PC-9 (cell line): ENCODE measurements at regions not wholly inside any gene's neighbourhood (a gene's known extent, or its start where the extent isn't known, plus 50 kb on each side); places are given as distances from the start of the nearest gene placed in this dataset.

ENCODE experiments used
- BruUV-seq: library from RNA; stranded (reverse); fragments of 400-500 nt; replicated peaks from 2 replicates; lab custom pipeline; 2021; lab: Mats Ljungman, UMichigan
- CTCF ChIA-PET: fragments of 300-600 bp; sonication (Branson Sonifier 250); formaldehyde crosslinking; loops from one replicate; lab custom pipeline; 2022; ENCODE audit warnings: antibody characterized with exemption; lab: Charles Lee
- POLR2A ChIA-PET: fragments of 300-600 bp; sonication (Branson Sonifier 250); formaldehyde crosslinking; loops from one replicate; lab custom pipeline; 2022; ENCODE audit warnings: antibody characterized with exemption; ENCODE audit not compliant: unreplicated experiment; lab: Charles Lee
- DNase-seq, 2 experiments: peaks; one replicate each; pipeline versions ENCODE4 v3.0.0 to v3.0.0-alpha.2; 2015 to 2022; ENCODE audit warnings: mixed read lengths in 1 of 2
- H2AFZ ChIP-seq: fragments of 200-600 bp; sonication (generic); 2 replicates; pipeline ENCODE4 v1.8.1; 2017; ENCODE audit warnings: antibody characterized with exemption
- H3F3A ChIP-seq: fragments of 200-600 bp; sonication (generic); 2 replicates; pipeline ENCODE4 v1.8.1; 2017; ENCODE audit warnings: antibody characterized with exemption, mild to moderate bottlenecking, low read depth; ENCODE audit not compliant: insufficient read depth
- H3K27ac ChIP-seq: fragments of 200-600 bp; sonication (generic); 2 replicates; pipeline ENCODE4 v1.6.1; 2016; ENCODE audit warnings: mixed run types
- H3K27me3 ChIP-seq: fragments of 200-600 bp; sonication (generic); 2 replicates; pipeline ENCODE4 v1.6.1; 2016; ENCODE audit warnings: low read depth, mixed run types; ENCODE audit not compliant: insufficient read depth
- H3K36me3 ChIP-seq: fragments of 200-600 bp; sonication (generic); 2 replicates; pipeline ENCODE4 v1.6.1; 2016; ENCODE audit warnings: low read depth, mixed run types
- H3K4me1 ChIP-seq: fragments of 200-600 bp; sonication (generic); replicated peaks from 2 replicates; pipeline ENCODE4 v1.6.1; 2016; ENCODE audit warnings: mixed run types; ENCODE audit not compliant: insufficient read depth
- H3K4me2 ChIP-seq: fragments of 200-600 bp; sonication (generic); 2 replicates; pipeline ENCODE4 v1.6.1; 2017; ENCODE audit warnings: mixed run types
- H3K4me3 ChIP-seq: fragments of 200-600 bp; sonication (generic); 2 replicates; pipeline ENCODE4 v1.6.1; 2016; ENCODE audit warnings: mixed run types
- H3K79me2 ChIP-seq: fragments of 200-600 bp; sonication (generic); 2 replicates; pipeline ENCODE4 v1.6.1; 2017; ENCODE audit warnings: low read depth, mixed run types
- H3K9me2 ChIP-seq: fragments of 200-600 bp; sonication (generic); 2 replicates; pipeline ENCODE4 v1.8.1; 2017; ENCODE audit warnings: mild to moderate bottlenecking; ENCODE audit not compliant: insufficient read depth
- H3K9me3 ChIP-seq: fragments of 200-600 bp; sonication (generic); 2 replicates; pipeline ENCODE4 v1.8.1; 2016; ENCODE audit warnings: low read depth; ENCODE audit not compliant: insufficient read depth
- H4K20me1 ChIP-seq: fragments of 200-600 bp; sonication (generic); 2 replicates; pipeline ENCODE4 v1.8.1; 2017; ENCODE audit not compliant: insufficient read depth
- EZH2 ChIP-seq: fragments of 200-600 bp; sonication (generic); IDR thresholded peaks from 2 replicates; pipeline ENCODE4 v1.8.0; 2017; ENCODE audit warnings: antibody characterized with exemption, low read depth
- intact Hi-C: fragments of 100-400 bp; cut with micrococcal nuclease; formaldehyde crosslinking; loops from one replicate; pipeline ENCODE4 v1.10.0; 2022; ENCODE audit not compliant: unreplicated experiment
- TF ChIP-seq, protein P1 (sequence below): fragments of 200-600 bp; sonication (generic); conservative IDR thresholded peaks from 2 replicates; pipeline ENCODE4 v1.6.1; 2017; ENCODE audit warnings: mixed run types, antibody characterized with exemption, mild to moderate bottlenecking, moderate library complexity

- no TSS peak for BruUV-seq
- intact Hi-C loops = no loop called here
Observed at GRCh38 chr12:20317554-20317953, 50.8 kb upstream of the PDE3A start.

More at GRCh38 chr12:20317554-20317953, 50.8 kb upstream of the PDE3A start:
- DNase-seq = no peak
- H3K27ac ChIP-seq = no peak overlapping the region
- POLR2A ChIA-PET = no interaction called here
- no peaks in the 10 kb centered on the region for H3K36me3 ChIP-seq
- H3K9me3 ChIP-seq = no peaks in the 10 kb centered on the region
- no peaks in the 10 kb centered on the region for H3K9me2 ChIP-seq
- H3K79me2 ChIP-seq = no peaks in the 10 kb centered on the region
- no peak overlapping the region for H3K4me3 ChIP-seq
- no peaks in the 10 kb centered on the region for H3K27me3 ChIP-seq
- CTCF ChIA-PET = no interaction called here
- no peaks in the 10 kb centered on the region for H4K20me1 ChIP-seq
- no peaks in the 10 kb centered on the region for H3F3A ChIP-seq
- H3K4me2 ChIP-seq = no peak overlapping the region
- TF ChIP-seq, protein P1, sequence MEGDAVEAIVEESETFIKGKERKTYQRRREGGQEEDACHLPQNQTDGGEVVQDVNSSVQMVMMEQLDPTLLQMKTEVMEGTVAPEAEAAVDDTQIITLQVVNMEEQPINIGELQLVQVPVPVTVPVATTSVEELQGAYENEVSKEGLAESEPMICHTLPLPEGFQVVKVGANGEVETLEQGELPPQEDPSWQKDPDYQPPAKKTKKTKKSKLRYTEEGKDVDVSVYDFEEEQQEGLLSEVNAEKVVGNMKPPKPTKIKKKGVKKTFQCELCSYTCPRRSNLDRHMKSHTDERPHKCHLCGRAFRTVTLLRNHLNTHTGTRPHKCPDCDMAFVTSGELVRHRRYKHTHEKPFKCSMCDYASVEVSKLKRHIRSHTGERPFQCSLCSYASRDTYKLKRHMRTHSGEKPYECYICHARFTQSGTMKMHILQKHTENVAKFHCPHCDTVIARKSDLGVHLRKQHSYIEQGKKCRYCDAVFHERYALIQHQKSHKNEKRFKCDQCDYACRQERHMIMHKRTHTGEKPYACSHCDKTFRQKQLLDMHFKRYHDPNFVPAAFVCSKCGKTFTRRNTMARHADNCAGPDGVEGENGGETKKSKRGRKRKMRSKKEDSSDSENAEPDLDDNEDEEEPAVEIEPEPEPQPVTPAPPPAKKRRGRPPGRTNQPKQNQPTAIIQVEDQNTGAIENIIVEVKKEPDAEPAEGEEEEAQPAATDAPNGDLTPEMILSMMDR = no peak
- TF ChIP-seq EZH2 = no peak
- H3K4me1 ChIP-seq = no peaks in the 10 kb centered on the region
- H2AFZ ChIP-seq = no peak overlapping the region
